Activated T-cell treated with anti-CD3 and anti-CD28 coated beads for 48 hours (primary cell): ENCODE measurements at regions not wholly inside any gene's neighbourhood (a gene's known extent, or its start where the extent isn't known, plus 50 kb on each side); places are given as distances from the start of the nearest gene placed in this dataset.
"Not testable (repeated sequence)": the region's sequence is repeated elsewhere in the genome, so short reads cannot be mapped to it uniquely, and the experiment has no call there.

Source experiments
- DNase-seq: peaks from one replicate; pipeline ENCODE4 v3.0.0-alpha.2; 2020; ENCODE audit warnings: low read depth

DNA sequence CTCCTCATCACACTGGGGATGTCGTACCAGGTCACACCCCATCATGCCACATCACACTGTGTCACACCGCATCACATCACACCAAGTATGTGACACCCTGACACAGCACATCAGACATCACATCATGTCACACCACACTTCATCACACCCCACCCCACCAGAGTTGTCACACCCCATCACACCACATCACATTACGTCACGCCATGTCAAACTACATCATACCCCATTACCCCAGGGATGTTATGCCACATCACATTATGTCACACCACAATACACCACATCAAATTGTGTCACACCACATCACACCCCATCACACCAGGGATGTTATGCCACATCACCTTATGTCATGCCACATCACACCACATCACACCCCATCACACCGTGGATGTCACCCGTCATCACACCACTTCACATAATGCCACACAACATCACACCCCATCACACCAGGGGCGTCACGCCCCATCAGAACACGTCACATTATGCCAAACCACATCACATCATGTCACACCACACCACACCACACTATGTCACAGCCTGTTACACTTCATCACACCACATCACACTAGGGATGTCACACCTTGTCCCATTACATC is 133.6 kb downstream of the TMEM121 start:
- DNase-seq = no peak

DNA sequence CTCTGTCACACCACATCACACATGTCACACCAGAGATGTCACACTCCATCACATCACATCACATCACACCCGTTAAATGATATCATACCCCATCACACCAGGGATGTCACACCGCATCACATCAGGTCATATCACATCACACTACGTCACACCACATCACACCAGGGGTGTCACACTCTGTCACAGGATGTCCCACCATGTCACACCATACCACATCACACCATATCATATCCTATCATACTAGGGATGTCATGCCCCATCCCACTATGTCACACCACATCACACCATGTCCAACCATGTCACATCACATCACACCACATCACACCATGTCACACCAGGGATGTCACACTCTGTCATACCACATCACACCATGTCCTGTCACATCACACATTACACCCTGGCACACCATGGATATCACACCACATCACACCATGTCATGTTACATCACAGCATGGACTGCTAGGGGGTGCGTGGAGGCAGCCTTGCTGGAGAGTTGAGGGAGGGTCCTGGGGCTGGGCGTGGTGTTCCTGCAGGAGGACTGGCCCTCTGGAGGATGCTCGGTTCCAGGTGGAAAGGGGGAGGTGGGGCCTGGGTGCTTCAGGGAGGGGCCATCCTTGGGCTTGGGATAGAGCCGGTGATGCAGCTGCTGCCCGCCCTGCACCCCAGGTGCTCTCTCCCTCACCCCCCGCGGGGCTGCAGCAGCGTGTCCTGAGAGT is 134.6 kb downstream of the TMEM121 start:
- no peak for DNase-seq

DNA sequence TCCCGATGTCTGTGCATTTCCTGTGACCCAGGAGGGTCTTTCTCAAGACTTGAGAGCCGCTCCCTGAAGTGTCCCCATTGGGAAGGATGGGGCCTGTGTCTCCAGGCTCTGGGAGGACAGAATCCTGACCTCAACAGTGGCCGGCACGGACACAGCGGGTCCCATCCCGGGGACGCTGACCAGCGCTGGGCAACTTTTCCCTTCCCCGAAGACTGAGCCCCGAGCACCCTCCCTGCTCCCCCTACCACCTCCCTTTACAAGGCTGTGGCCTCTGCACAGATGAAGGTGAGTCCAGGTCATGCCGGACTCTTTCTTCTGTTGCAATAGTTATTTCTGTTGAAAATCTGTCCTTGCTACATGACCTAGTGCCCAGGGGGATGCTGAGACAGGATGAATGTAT is 135.7 kb downstream of the TMEM121 start:
- not testable (repeated sequence) for DNase-seq

DNA sequence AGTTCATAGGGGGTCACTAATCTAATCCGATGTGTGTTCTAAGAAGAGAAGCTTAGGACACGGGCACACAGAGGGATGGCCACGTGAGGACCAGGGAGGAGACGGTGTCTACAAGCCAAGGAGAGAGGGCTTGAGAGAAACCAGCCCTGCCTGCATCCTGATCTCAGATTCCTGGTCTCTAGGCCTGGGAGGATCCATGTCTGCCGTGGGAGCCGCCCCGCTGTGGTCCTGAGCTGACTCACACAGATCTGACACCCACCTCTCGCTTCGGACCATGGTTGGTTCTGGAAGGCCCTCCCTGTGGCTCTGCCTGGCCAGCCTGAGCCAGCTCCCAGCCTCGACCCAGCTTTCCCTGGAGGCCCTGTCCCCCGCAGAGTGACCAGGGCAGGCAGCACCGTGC is 136.2 kb downstream of the TMEM121 start:
- DNase-seq = not testable (repeated sequence)

DNA sequence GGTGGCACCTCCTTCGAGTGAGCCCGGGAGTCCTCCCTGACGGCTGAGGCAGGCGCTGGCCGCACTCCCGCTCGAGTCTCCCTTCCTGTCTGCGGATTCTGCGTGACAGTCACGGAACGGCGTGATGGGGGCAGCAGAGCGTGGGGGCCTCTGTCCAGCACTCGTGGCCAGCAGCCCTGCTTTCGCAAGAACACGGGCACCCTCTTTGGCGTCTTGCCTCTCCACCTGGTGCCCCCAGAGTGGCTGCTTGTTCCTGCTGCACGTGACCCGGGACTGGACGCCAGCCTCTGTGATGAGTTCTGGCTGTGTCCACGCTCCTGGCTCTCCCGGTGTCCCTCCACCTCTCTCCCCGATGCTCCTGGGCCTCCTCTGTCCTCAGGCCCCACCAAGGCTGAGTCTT is 136.9 kb downstream of the TMEM121 start:
- DNase-seq = not testable (repeated sequence)

DNA sequence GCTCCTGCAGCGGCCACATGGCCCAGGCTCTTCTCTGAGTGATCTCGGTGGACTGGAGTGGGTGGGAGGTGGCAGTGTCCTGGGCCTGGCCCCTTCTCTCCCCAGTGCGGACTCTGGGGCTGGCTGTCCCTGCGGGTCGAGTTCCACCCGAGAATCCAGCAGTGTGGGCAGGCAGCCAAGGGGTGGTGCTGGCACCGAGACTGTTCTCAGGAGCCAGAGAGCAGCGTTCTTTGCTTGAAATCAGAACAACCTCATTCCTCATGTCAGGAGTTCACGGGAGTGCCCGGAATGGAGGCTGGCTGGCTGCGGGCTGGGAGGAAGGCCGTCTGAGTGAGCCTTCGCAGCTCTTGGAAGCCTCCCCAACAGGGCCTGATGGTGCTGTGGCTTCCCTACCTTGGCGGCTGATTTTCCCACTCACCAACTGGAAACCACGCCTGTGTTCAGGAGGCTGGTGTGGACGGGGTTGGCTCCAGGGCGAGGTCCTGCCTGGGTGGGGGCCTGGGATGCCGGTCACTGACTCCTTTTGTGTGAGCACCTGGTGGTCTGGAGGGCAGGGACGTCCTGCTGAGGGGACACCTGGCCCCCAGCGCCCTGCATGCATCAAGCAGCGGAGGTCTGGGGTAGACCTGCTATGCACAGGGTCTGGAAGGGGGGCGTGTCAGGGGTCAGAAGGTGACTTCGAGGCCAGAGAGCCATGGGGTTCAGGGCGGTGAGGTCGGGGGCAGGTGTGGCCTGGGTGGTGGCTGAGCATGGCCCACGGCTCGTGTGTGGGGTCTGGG is 137.6 kb downstream of the TMEM121 start:
- not testable (repeated sequence) for DNase-seq

GRCh38 chr14:105664691-105665090 is 138.3 kb downstream of the TMEM121 start:
- no peak for DNase-seq

DNA sequence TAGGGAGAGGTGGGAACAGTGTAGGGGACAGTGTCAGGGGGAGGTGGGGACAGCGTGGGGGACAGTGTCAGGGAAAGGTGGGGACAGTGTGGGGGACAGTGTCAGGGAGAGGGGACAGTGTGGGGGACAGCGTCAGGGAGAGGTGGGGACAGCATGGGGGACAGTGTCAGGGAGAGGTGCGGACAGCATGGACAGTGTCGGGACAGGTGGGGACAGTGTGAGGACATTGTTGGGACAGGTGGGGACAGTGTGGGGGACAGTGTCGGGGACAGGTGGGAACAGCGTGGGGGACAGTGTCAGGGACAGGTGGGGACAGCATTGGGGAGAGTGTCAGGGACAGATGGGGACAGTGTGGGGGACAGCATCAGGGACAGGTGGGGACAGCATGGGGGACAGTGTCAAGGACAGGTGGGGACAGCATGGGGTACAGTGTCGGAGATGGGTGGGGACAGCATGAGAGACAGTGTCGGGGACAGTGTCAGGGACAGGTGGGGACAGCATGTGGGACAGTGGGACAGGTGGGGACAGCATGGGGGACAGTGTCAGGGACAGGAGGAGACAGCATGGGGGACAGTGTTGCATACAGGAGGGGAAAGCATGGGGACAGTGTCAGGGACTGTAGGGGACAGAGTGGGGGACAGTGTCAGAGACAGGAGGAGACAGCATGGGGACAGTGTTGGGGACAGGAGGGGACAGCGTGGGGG is 139.0 kb downstream of the TMEM121 start:
- no peak for DNase-seq

GRCh38 chr14:105665951-105666277 is 139.5 kb downstream of the TMEM121 start:
- no peak for DNase-seq

- no peak for DNase-seq
Measured at GRCh38 chr14:105666420-105666819, 140.0 kb downstream of the TMEM121 start.

- not testable (repeated sequence) for DNase-seq
Measured at GRCh38 chr14:105666991-105667662, 140.7 kb downstream of the TMEM121 start.

DNA sequence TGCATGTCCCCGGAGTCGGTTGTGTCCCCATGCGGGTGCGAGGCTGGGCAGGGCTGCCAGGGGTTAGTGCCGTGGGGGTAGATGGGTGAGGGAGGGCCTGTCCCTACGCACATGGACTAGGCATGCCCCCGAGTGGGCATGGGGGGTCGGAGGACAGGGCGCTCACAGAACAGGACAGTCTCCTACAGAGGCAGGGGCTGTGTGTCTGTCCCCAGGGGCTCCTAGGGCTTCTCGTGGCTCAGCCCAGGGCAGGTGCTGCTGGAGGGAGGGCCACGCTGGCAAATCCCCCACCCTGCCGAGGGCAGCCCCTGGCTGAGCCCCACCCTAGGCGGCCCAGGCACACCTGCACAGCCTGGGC is 141.3 kb downstream of the TMEM121 start:
- not testable (repeated sequence) for DNase-seq

DNA sequence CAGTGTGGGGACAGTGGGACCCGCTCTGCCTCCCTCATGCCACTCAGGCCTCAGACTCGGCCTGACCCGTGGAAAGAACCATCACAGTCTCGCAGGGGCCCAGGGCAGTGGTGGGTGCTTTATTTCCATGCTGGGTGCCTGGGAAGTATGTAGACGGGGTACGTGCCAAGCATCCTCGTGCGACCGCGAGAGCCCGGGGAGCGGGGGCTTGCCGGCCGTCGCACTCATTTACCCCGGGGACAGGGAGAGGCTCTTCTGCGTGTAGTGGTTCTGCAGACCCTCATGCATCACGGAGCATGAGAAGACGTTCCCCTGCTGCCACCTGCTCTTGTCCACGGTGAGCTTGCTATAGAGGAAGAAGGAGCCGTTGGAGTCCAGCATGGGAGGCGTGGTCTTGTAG is 141.6 kb downstream of the TMEM121 start:
- not testable (repeated sequence) for DNase-seq

DNA sequence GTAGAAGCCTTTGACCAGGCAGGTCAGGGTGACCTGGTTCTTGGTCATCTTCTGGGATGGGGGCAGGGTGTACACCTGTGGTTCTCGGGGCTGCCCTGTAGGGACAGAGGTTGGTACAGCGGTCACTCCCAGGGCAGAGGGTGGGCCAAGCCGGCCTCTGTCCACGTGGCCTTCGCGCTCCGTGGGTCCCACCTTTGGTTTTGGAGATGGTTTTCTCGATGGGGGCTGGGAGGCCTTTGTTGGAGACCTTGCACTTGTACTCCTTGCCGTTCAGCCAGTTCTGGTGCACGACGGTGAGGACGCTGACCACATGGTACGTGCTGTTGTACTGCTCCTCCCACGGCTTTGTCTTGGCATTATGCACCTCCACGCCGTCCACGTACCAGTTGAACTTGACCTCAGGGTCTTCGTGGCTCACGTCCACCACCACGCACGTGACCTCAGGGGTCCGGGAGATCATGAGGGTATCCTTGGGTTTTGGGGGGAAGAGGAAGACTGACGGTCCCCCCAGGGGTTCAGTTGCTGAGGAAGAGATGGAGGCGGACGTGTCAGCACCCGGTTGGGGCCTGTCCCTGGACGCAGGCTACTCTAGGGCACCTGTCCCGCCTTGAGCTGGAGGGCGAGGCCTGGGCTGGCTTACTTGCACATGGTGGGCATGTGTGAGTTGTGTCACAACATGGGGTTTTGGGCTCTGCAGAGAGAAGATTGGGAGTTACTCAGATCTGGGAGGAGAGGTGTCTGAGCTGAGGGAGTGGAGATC is 142.3 kb downstream of the TMEM121 start:
- DNase-seq = not testable (repeated sequence)

DNA sequence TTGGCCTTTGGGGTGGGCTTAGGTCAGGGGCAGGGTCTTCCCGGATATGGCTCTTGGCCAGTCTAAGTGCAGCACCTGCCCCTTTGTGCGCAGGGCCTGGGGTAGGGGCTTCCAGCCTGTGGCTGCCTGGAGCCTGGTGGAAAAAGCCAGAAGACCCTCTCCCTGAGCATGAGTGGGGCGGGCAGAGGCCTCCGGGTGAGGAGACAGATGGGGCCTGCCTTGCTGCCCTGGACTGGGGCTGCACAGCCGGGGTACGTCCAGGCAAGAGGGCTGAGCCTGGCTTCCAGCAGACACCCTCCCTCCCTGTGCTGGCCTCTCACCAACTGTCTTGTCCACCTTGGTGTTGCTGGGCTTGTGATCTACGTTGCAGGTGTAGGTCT is 142.8 kb downstream of the TMEM121 start:
- DNase-seq = not testable (repeated sequence)

- not testable (repeated sequence) for DNase-seq
Measured at GRCh38 chr14:105669646-105670045, 143.3 kb downstream of the TMEM121 start.

DNA sequence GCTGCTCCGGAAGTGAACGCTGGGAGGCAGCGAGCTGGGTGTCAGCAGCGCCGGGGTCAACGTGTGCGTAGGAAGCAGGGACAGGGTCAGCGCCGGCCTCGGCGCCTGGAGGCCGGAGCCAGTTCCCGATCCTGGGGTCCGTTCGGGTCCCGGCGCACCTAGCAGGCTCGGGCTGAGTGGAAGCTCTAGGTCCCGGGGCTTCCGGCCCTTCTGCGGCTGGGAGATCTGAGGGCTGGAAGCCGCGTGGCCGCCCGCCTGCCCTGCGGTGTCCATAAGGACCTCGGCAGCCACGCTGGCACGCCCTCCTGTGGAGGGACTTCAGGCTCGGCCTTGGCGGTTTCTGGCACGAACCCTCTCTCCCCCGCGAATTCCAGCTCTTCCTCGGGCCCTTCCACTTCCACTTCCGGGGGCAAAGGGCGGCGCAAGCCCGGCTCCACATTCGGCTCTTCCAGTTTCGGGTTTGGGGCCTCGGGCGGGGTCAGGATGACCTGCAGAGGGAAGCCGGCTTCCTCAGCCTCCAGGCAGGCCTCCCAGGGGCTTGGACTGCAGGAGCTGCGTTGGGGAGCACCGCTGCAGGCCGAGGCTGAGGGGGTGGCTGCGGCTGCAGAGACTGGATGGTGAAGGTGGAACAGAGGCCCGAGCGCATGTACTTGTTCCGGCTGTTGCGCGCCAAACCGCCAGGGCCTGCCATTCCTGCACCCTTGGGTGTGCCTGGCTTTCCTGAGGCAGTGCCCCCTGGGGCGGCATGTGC is 146.2 kb downstream of the TMEM121 start:
- not testable (repeated sequence) for DNase-seq

- not testable (repeated sequence) for DNase-seq
Measured at GRCh38 chr14:105675433-105675832, 149.1 kb downstream of the TMEM121 start.

DNA sequence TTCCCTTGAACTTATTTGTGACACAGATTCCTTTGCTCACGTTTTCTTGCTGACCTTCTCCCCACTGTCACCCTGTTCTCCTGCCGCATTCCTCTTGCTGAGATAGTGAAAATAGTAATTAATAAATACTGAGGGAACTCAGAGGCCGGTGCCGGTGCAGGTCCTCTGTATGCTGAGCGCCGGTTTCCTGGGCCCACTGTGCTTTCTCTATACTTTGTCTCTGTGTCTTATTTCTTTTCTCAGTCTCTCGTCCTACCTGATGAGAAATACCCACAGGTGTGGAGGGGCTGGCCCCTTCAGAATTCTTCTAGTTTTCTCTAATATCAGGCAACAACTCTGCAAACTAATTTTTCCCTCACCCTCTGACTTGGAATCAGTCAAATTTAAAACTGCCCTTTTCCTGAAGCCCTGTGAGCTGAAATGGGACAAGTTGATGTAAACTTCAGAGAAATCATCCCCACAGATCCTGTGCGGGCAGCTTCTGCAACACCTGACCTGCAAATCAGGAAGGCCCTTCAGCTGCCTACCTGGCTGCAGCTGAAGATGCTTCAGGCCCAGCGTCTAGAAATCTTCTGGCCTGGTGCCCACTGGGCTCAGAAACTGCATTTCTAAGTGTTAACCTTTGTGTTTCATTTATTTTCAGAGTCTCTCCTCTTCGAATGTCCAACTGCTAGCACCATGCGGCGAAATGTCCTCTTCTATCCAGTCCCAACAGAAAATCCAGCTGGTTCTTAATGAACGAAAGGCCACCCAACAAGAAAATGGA is 149.7 kb downstream of the TMEM121 start:
- DNase-seq = not testable (repeated sequence)

DNA sequence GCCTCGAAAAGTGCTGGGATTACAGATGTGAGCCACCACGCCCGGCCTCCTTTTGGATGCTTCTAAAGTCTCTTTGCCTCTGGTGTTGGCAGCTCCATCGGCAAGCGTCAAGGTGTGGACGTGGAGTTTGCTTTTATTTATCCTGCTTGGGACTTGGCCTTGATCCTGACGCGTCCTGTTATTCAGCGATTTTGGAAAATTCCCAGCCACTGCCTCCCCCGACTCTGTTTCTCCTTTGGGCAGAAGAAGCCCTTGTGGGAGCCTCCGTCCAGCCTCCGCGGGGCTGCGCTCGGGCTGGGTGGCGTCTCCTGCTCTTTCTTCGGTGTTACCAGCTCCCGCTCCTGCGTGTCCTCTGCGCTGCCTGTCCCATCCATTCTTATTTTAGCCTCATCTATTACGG is 151.7 kb downstream of the TMEM121 start:
- DNase-seq = not testable (repeated sequence)
